Endothelial cell of umbilical vein (primary cell): ENCODE measurements at regions not wholly inside any gene's neighbourhood (a gene's known extent, or its start where the extent isn't known, plus 50 kb on each side); places are given as distances from the start of the nearest gene placed in this dataset.

ENCODE experiments used
- BruUV-seq: library from RNA; stranded (reverse); fragments of 400-500 nt; replicated peaks from 2 replicates; lab custom pipeline; 2021; lab: Mats Ljungman, UMichigan
- CTCF ChIA-PET: fragments of 300-600, 350-600 bp; sonication (Branson Sonifier 250); formaldehyde crosslinking; loops from one replicate; lab custom pipeline; 2021; ENCODE audit warnings: antibody characterized with exemption, inconsistent platforms; lab: Charles Lee
- POLR2A ChIA-PET: fragments of 300-600, 350-600 bp; sonication (Branson Sonifier 250); formaldehyde crosslinking; loops from one replicate; lab custom pipeline; 2021; ENCODE audit warnings: antibody characterized with exemption, inconsistent platforms; lab: Charles Lee
- DNase-seq: peaks from one replicate; pipeline ENCODE4 v3.0.0-alpha.2; 2011; ENCODE audit warnings: low read depth, low spot score
- FAIRE-seq: peaks from 2 replicates; lab custom pipeline; 2011; peaks lifted over from hg19 to GRCh38; lab: Jason Lieb, UNC
- H2AFZ ChIP-seq: 2 replicates; pipeline ENCODE4 v1.6.0; 2012; ENCODE audit warnings: low read depth, low read length, control low read depth, inconsistent platforms
- H3K27ac ChIP-seq: 2 replicates; pipeline ENCODE4 v1.5.1; 2011; ENCODE audit warnings: low read depth, mild to moderate bottlenecking, control low read depth, low read length, moderate library complexity; ENCODE audit not compliant: insufficient read depth
- H3K27me3 ChIP-seq, 2 experiments: 2 replicates each; pipeline versions ENCODE4 v1.6.0 to v1.6.1; 2011; ENCODE audit warnings: low read length in 2 of 2, mixed read lengths in 1 of 2; ENCODE audit not compliant: control insufficient read depth in 2 of 2, insufficient read depth in 2 of 2
- H3K36me3 ChIP-seq, 2 experiments: 2 replicates in 1 of 2; 3 replicates in 1 of 2; pipeline ENCODE4 v1.5.1; 2011; ENCODE audit warnings: low read length in 2 of 2, mild to moderate bottlenecking in 1 of 2, moderate library complexity in 1 of 2; ENCODE audit not compliant: control insufficient read depth in 2 of 2, insufficient read depth in 2 of 2; ENCODE audit errors: extremely low read depth in 1 of 2
- H3K4me1 ChIP-seq: 3 replicates; pipeline ENCODE4 v1.5.1; 2011; ENCODE audit warnings: mild to moderate bottlenecking, low read length; ENCODE audit not compliant: control insufficient read depth, insufficient read depth; ENCODE audit errors: extremely low read depth
- H3K4me2 ChIP-seq: 2 replicates; pipeline ENCODE4 v1.6.1; 2011; ENCODE audit warnings: low read length, control low read depth, mixed read lengths; ENCODE audit not compliant: insufficient read depth
- H3K4me3 ChIP-seq, 3 experiments: fragments of 200-600 bp in 1 of 3; sonication (generic), shearing (Covaris generic) in 1 of 3; replicated peaks in 1 of 3; 2 replicates each; pipeline ENCODE4 v1.5.1; 2011 to 2016; ENCODE audit warnings: control low read depth in 3 of 3, low read length in 3 of 3, mild to moderate bottlenecking in 2 of 3, inconsistent platforms in 1 of 3, low read depth in 1 of 3, moderate library complexity in 1 of 3; ENCODE audit not compliant: insufficient read depth in 1 of 3
- H3K79me2 ChIP-seq: 2 replicates; pipeline ENCODE4 v1.6.0; 2012; ENCODE audit warnings: low read length, inconsistent platforms; ENCODE audit not compliant: control insufficient read depth, insufficient read depth
- H3K9ac ChIP-seq: replicated peaks from 2 replicates; pipeline ENCODE3; 2011; ENCODE audit warnings: low read length, control low read depth; ENCODE audit not compliant: insufficient read depth; ENCODE audit errors: extremely low read depth
- H3K9me1 ChIP-seq: replicated peaks from 3 replicates; pipeline ENCODE4 v1.6.0; 2011; ENCODE audit warnings: mild to moderate bottlenecking, low read length; ENCODE audit not compliant: control insufficient read depth, insufficient read depth; ENCODE audit errors: extremely low read depth
- H3K9me3 ChIP-seq: replicated peaks from 2 replicates; pipeline ENCODE4 v1.5.1; 2012; ENCODE audit warnings: low read length, inconsistent platforms; ENCODE audit not compliant: control insufficient read depth, insufficient read depth
- H4K20me1 ChIP-seq: replicated peaks from 2 replicates; pipeline ENCODE3; 2011; ENCODE audit warnings: mild to moderate bottlenecking, low read length; ENCODE audit not compliant: control insufficient read depth, insufficient read depth; ENCODE audit errors: extremely low read depth
- EZH2 ChIP-seq: IDR thresholded peaks from 2 replicates; pipeline ENCODE4 v1.6.1; 2012; ENCODE audit warnings: borderline replicate concordance, low read depth, mild to moderate bottlenecking, moderate library complexity, low read length, inconsistent platforms; ENCODE audit not compliant: severe bottlenecking
- GATA2 ChIP-seq: IDR thresholded peaks from 2 replicates; pipeline ENCODE4 v1.7.0; 2011; ENCODE audit warnings: low read depth, mild to moderate bottlenecking, moderate library complexity, mixed read lengths, low read length; ENCODE audit not compliant: insufficient read length, insufficient read depth
- MYC ChIP-seq: IDR thresholded peaks from one replicate; pipeline ENCODE4 v1.6.1; 2011; ENCODE audit warnings: mild to moderate bottlenecking, low read depth, low read length
- POLR2A ChIP-seq: IDR thresholded peaks from 2 replicates; pipeline ENCODE4 v1.6.1; 2012; ENCODE audit warnings: low read depth, mild to moderate bottlenecking, control low read depth, low read length
- POLR2AphosphoS5 ChIP-seq: IDR thresholded peaks from 2 replicates; pipeline ENCODE4 v1.6.1; 2012; ENCODE audit warnings: low read depth, mild to moderate bottlenecking, control low read depth, low read length, moderate library complexity; ENCODE audit not compliant: insufficient read depth
- dilution Hi-C: fragments of 300-500 bp; cut with MboI; formaldehyde crosslinking; loops from one replicate; pipeline ENCODE4 v1.15.0; 2019; ENCODE audit warnings: low sequenced_read_pairs; ENCODE audit not compliant: extremely low pct_ligation_motif_present
- intact Hi-C: fragments of 100-400 bp; cut with micrococcal nuclease; formaldehyde crosslinking; loops from one replicate; pipeline ENCODE4 v1.10.0; 2022
- TF ChIP-seq, protein P1 (sequence below): IDR thresholded peaks from 2 replicates; pipeline ENCODE4 v1.6.1; 2011; ENCODE audit not compliant: insufficient read depth, insufficient read length
- TF ChIP-seq, protein P2 (sequence below), 2 donors: IDR thresholded peaks; 1 replicate in 1 of 2; 2 replicates in 1 of 2; pipeline ENCODE4 v1.5.1; 2011; ENCODE audit warnings: low read length in 2 of 2, mild to moderate bottlenecking in 2 of 2, moderate library complexity in 2 of 2, control low read depth in 1 of 2, inconsistent platforms in 1 of 2, low read depth in 1 of 2; ENCODE audit not compliant: insufficient read depth in 1 of 2; ENCODE audit errors: extremely low read depth in 1 of 2

- Histone ChIP-seq H2AFZ (no peak overlapping the region), H3K27me3 (peaks cover 0 to 2% of the 10 kb centered on the region in 2 experiments), H3K4me3 (no peak overlapping the region), H3K4me2 (peak overlapping the region; percentile 60), H3K4me1 (peaks cover 7% of the 10 kb centered on the region), H3K9ac (no peak overlapping the region), H3K9me3 (no peaks in the 10 kb centered on the region), H3K79me2 (no peaks in the 10 kb centered on the region), H3K36me3 (no peaks in the 10 kb centered on the region), H3K9me1 (no peaks in the 10 kb centered on the region), H3K27ac (no peak overlapping the region), H4K20me1 (no peaks in the 10 kb centered on the region)
- dilution Hi-C loops, result no loop called here
- TF ChIP-seq, protein P1, sequence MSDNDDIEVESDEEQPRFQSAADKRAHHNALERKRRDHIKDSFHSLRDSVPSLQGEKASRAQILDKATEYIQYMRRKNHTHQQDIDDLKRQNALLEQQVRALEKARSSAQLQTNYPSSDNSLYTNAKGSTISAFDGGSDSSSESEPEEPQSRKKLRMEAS, result no peak
- TF ChIP-seq MYC (no peak), GATA2 (no peak), POLR2A (no peak), POLR2AphosphoS5 (no peak), EZH2 (no peak)
- TF ChIP-seq, protein P2, sequence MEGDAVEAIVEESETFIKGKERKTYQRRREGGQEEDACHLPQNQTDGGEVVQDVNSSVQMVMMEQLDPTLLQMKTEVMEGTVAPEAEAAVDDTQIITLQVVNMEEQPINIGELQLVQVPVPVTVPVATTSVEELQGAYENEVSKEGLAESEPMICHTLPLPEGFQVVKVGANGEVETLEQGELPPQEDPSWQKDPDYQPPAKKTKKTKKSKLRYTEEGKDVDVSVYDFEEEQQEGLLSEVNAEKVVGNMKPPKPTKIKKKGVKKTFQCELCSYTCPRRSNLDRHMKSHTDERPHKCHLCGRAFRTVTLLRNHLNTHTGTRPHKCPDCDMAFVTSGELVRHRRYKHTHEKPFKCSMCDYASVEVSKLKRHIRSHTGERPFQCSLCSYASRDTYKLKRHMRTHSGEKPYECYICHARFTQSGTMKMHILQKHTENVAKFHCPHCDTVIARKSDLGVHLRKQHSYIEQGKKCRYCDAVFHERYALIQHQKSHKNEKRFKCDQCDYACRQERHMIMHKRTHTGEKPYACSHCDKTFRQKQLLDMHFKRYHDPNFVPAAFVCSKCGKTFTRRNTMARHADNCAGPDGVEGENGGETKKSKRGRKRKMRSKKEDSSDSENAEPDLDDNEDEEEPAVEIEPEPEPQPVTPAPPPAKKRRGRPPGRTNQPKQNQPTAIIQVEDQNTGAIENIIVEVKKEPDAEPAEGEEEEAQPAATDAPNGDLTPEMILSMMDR (IDR thresholded peaks at IDR 0.05; ENCODE audit: extremely low read depth in 1 of 2, insufficient read depth in 1 of 2, low read depth in 1 of 2, low read length in 2 of 2), result no peak
- ChIA-PET POLR2A (no interaction called here), CTCF (interaction anchor here (1.3 to 1.6 kb wide), 3 partner anchors 38 to 649 kb away, joined by 3 to 5 read pairs (median 4); partner anchors contain the start of gene NETO2)
- intact Hi-C loops, result no loop called here
- BruUV-seq, result no TSS peak
- DNase-seq (no peak), FAIRE-seq (no peak)
Measured at GRCh38 chr16:47780213-47780875, 319.2 kb downstream of the PHKB start.
